Activated CD8-positive, alpha-beta memory T cell treated with anti-CD3 and anti-CD28 coated beads for 36 hours (primary cell): ENCODE measurements at regions not wholly inside any gene's neighbourhood (a gene's known extent, or its start where the extent isn't known, plus 50 kb on each side); places are given as distances from the start of the nearest gene placed in this dataset.

Experiments used
- CTCF ChIA-PET: fragments of 350-600 bp; sonication (Branson Sonifier 250); formaldehyde crosslinking; loops from one replicate; lab custom pipeline; 2021; ENCODE audit warnings: antibody characterized with exemption; lab: Charles Lee
- POLR2A ChIA-PET: fragments of 350-600 bp; sonication (Branson Sonifier 250); formaldehyde crosslinking; loops from one replicate; lab custom pipeline; 2021; ENCODE audit warnings: antibody characterized with exemption; lab: Charles Lee

GRCh38 chr14:62071039-62071438 is 308.8 kb downstream of the SNAPC1 start:
- CTCF ChIA-PET, result no interaction called here

GRCh38 chr14:62076368-62076767 is 314.1 kb downstream of the SNAPC1 start:
- ChIA-PET POLR2A (no interaction called here), CTCF (no interaction called here)

More at GRCh38 chr14:62071039-62071438, 308.8 kb downstream of the SNAPC1 start:
- POLR2A ChIA-PET, result no interaction called here

GRCh38 chr14:62076825-62077605 is 314.8 kb downstream of the SNAPC1 start:
- ChIA-PET CTCF (interaction anchor here (0.7 to 0.9 kb wide), 2 partner anchors 11 to 27 kb away, joined by 3 to 4 read pairs; no protein-coding TSS in a partner anchor), POLR2A (no interaction called here)

GRCh38 chr14:62077676-62078261 is 315.5 kb downstream of the SNAPC1 start:
- POLR2A ChIA-PET, result no interaction called here
- CTCF ChIA-PET, result interaction anchor here (0.7 to 0.9 kb wide), 2 partner anchors 10 to 26 kb away, joined by 3 to 4 read pairs; no protein-coding TSS in a partner anchor

GRCh38 chr14:62079038-62079437 is 316.8 kb downstream of the SNAPC1 start:
- CTCF ChIA-PET, result no interaction called here
- POLR2A ChIA-PET, result no interaction called here

GRCh38 chr14:62081012-62081612 is 318.9 kb downstream of the SNAPC1 start:
- POLR2A ChIA-PET, result no interaction called here
- CTCF ChIA-PET, result no interaction called here

- CTCF ChIA-PET, result no interaction called here
- POLR2A ChIA-PET, result no interaction called here
These were observed 319.7 kb downstream of the SNAPC1 start for GRCh38 chr14:62081951-62082350.

- POLR2A ChIA-PET, result no interaction called here
- CTCF ChIA-PET, result no interaction called here
These were observed 320.6 kb downstream of the SNAPC1 start for GRCh38 chr14:62082779-62083178.

GRCh38 chr14:62084020-62084419 is 321.8 kb downstream of the SNAPC1 start:
- CTCF ChIA-PET, result no interaction called here
- POLR2A ChIA-PET, result no interaction called here

- CTCF ChIA-PET, result no interaction called here
- POLR2A ChIA-PET, result no interaction called here
These were observed 325.0 kb downstream of the SNAPC1 start for GRCh38 chr14:62087191-62087590.

GRCh38 chr14:62093736-62094135 is 331.5 kb downstream of the SNAPC1 start:
- ChIA-PET CTCF (no interaction called here), POLR2A (no interaction called here)

- ChIA-PET POLR2A (no interaction called here), CTCF (no interaction called here)
These were observed 334.9 kb downstream of the SNAPC1 start for GRCh38 chr14:62097072-62097471.

GRCh38 chr14:62097824-62098223 is 335.6 kb downstream of the SNAPC1 start:
- POLR2A ChIA-PET, result no interaction called here

GRCh38 chr14:62098357-62098756 is 336.1 kb downstream of the SNAPC1 start:
- ChIA-PET POLR2A (no interaction called here), CTCF (no interaction called here)

More at GRCh38 chr14:62097824-62098223, 335.6 kb downstream of the SNAPC1 start:
- CTCF ChIA-PET, result no interaction called here

GRCh38 chr14:62099091-62099490 is 336.9 kb downstream of the SNAPC1 start:
- CTCF ChIA-PET, result no interaction called here
- POLR2A ChIA-PET, result no interaction called here

- CTCF ChIA-PET, result no interaction called here
- POLR2A ChIA-PET, result no interaction called here
These were observed 339.0 kb downstream of the SNAPC1 start for GRCh38 chr14:62101189-62101588.

GRCh38 chr14:62101673-62102348 is 339.6 kb downstream of the SNAPC1 start:
- ChIA-PET POLR2A (no interaction called here), CTCF (no interaction called here)

GRCh38 chr14:62102349-62102725 is 340.1 kb downstream of the SNAPC1 start:
- CTCF ChIA-PET, result no interaction called here

GRCh38 chr14:62103464-62103863 is 341.2 kb downstream of the SNAPC1 start:
- ChIA-PET CTCF (interaction anchor here (0.6 kb wide), 1 partner anchor 26 kb away, joined by 3 read pairs; no protein-coding TSS in a partner anchor), POLR2A (no interaction called here)

More at GRCh38 chr14:62102349-62102725, 340.1 kb downstream of the SNAPC1 start:
- POLR2A ChIA-PET, result no interaction called here

GRCh38 chr14:62110941-62111340 is 348.7 kb downstream of the SNAPC1 start:
- ChIA-PET CTCF (no interaction called here), POLR2A (no interaction called here)
